ENCODE measurements at regions not wholly inside any gene's neighbourhood (a gene's known extent, or its start where the extent isn't known, plus 50 kb on each side); places are given as distances from the start of the nearest gene placed in this dataset.

GRCh38 chr11:33582636-33583325, 117.8 kb downstream of the C11orf91 start:
- H3K4me3 ChIP-seq, result no peak overlapping the region
- H3K27ac ChIP-seq, result no peak overlapping the region
- H3K9me3 ChIP-seq, result no peaks in the 10 kb centered on the region
- TF ChIP-seq CTCF (IDR thresholded peaks at IDR 0.05 in 8 of 11, conservative IDR thresholded peaks at IDR 0.05 in 3 of 11), result no peak
- TF ChIP-seq POLR2A (IDR thresholded peaks at IDR 0.05), result no peak
- no peak for TF ChIP-seq POLR2AphosphoS5 (IDR thresholded peaks at IDR 0.05)
- 60 to 81% (median 76%) methylated on average over 4 of the region's 4 CpGs for WGBS, 5 donors
- DNase-seq, result no peak
- intact Hi-C loops (cut with DNase I; ENCODE audit: low total_unique reads), result no loop called here
- H3K27me3 ChIP-seq (replicated peaks in 1 of 7), result peaks cover 0 to 49% (median 0%) of the 10 kb centered on the region in 7 donors
- no peaks in the 10 kb centered on the region for H3K36me3 ChIP-seq
- no peaks in the 10 kb centered on the region for H3K4me1 ChIP-seq

- no peak overlapping the region for H3K4me3 ChIP-seq
- peaks cover 0 to 52% (median 0%) of the 10 kb centered on the region in 7 donors for H3K27me3 ChIP-seq (replicated peaks in 1 of 7)
- no peaks in the 10 kb centered on the region for H3K9me3 ChIP-seq
- H3K27ac ChIP-seq, result no peak overlapping the region
- intact Hi-C loops (cut with DNase I; ENCODE audit: low total_unique reads), result no loop called here
- H3K4me1 ChIP-seq, result no peaks in the 10 kb centered on the region
- no peaks in the 10 kb centered on the region for H3K36me3 ChIP-seq
- no peak for TF ChIP-seq POLR2AphosphoS5 (IDR thresholded peaks at IDR 0.05)
- no peak for TF ChIP-seq POLR2A (IDR thresholded peaks at IDR 0.05)
- no peak for TF ChIP-seq CTCF (IDR thresholded peaks at IDR 0.05 in 8 of 11, conservative IDR thresholded peaks at IDR 0.05 in 3 of 11)
- WGBS, 5 donors, result 93 to 96% (median 95%) methylated on average over 4 of the region's 4 CpGs
- DNase-seq, result no peak
Observed at GRCh38 chr11:33579101-33579500, 121.5 kb downstream of the C11orf91 start.

- Histone ChIP-seq H3K36me3 (no peaks in the 10 kb centered on the region), H3K27ac (no peak overlapping the region), H3K4me1 (no peaks in the 10 kb centered on the region), H3K9me3 (peaks cover 0 to 12% (median 9%) of the 10 kb centered on the region in 8 donors), H3K4me3 (no peak overlapping the region), H3K27me3 (replicated peaks in 1 of 7) (peaks cover 0 to 50% (median 0%) of the 10 kb centered on the region in 7 donors)
- WGBS, 5 donors, result 87 to 96% (median 91%) methylated on average over 6 of the region's 6 CpGs
- intact Hi-C loops (cut with DNase I; ENCODE audit: low total_unique reads), result no loop called here
- TF ChIP-seq POLR2A (IDR thresholded peaks at IDR 0.05) (no peak), CTCF (IDR thresholded peaks at IDR 0.05 in 8 of 11, conservative IDR thresholded peaks at IDR 0.05 in 3 of 11) (no peak), POLR2AphosphoS5 (IDR thresholded peaks at IDR 0.05) (no peak)
- no peak for DNase-seq
Observed at GRCh38 chr11:33577204-33577603, 123.4 kb downstream of the C11orf91 start.

GRCh38 chr11:33575311-33575710, 125.3 kb downstream of the C11orf91 start:
- no peak overlapping the region for H3K4me3 ChIP-seq
- TF ChIP-seq POLR2AphosphoS5 (IDR thresholded peaks at IDR 0.05), result no peak
- TF ChIP-seq POLR2A (IDR thresholded peaks at IDR 0.05), result no peak
- TF ChIP-seq CTCF (IDR thresholded peaks at IDR 0.05 in 8 of 11, conservative IDR thresholded peaks at IDR 0.05 in 3 of 11), result no peak
- intact Hi-C loops (cut with DNase I; ENCODE audit: low total_unique reads), result no loop called here
- H3K4me1 ChIP-seq, result no peaks in the 10 kb centered on the region
- H3K27ac ChIP-seq, result no peak overlapping the region
- no peaks in the 10 kb centered on the region for H3K36me3 ChIP-seq
- peaks cover 0 to 20% (median 12%) of the 10 kb centered on the region in 8 donors for H3K9me3 ChIP-seq
- WGBS, 5 donors, result 62 to 69% (median 66%) methylated on average over 5 of the region's 5 CpGs
- H3K27me3 ChIP-seq (replicated peaks in 1 of 7), result peaks cover 0 to 41% (median 0%) of the 10 kb centered on the region in 7 donors
- DNase-seq, result no peak

Data from spleen (tissue), 11 donors.